ENCODE measurements at regions not wholly inside any gene's neighbourhood (a gene's known extent, or its start where the extent isn't known, plus 50 kb on each side); places are given as distances from the start of the nearest gene placed in this dataset.

DNA sequence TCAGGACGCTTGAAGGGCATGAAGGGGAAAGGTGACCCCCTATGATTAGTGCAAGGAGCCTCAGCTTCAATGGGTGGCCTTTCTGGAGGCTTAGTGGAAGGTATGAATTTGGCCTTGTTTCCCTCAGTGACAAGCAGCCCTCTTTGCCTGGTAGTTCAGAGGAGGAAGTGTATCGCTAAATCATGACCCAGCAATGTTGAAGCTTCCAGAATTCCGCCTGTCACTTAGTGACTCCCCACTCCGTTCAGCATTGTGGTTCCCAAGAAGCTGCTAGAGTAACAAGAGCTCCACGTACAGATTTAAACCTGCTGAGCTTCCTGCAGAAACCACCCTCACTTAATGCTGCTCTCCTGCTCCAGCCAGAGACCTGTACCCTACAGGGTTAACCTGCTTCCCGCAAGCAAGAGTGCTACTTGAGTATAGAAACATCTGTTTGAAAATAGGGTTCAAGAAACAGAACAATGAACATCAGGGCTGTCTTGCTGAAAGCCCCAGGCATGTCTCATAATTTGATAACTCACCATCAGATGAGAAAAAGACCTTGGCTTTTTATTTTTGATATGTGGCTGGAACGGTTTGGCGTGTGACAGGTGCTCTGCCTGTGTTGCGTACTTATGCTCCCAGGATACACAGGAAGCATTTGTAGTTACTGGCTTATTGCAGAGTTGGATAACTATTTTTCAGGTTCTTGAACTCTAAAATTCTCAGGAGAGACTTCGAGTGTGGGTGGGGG lies 105.2 kb downstream of the UCHL1 start:
- peaks cover 0 to 2% (median under 1%) of the 10 kb centered on the region in 4 donors for H3K4me1 Mint-ChIP-seq
- H3K27me3 Mint-ChIP-seq = peaks cover 35 to 84% (median 48%) of the 10 kb centered on the region in 5 donors
- H3K4me3 Mint-ChIP-seq = peak overlapping the region in 2 of 10 donors; percentile 23 to 48
- ATAC-seq = no peak
- peaks cover 0 to 16% (median 0%) of the 10 kb centered on the region in 9 donors for H3K9me3 Mint-ChIP-seq
- H3K27ac Mint-ChIP-seq = no peak overlapping the region
- no peaks in the 10 kb centered on the region for H3K36me3 Mint-ChIP-seq
- POLR2A ChIA-PET = no interaction called here
- DNase-seq = no peak

DNA sequence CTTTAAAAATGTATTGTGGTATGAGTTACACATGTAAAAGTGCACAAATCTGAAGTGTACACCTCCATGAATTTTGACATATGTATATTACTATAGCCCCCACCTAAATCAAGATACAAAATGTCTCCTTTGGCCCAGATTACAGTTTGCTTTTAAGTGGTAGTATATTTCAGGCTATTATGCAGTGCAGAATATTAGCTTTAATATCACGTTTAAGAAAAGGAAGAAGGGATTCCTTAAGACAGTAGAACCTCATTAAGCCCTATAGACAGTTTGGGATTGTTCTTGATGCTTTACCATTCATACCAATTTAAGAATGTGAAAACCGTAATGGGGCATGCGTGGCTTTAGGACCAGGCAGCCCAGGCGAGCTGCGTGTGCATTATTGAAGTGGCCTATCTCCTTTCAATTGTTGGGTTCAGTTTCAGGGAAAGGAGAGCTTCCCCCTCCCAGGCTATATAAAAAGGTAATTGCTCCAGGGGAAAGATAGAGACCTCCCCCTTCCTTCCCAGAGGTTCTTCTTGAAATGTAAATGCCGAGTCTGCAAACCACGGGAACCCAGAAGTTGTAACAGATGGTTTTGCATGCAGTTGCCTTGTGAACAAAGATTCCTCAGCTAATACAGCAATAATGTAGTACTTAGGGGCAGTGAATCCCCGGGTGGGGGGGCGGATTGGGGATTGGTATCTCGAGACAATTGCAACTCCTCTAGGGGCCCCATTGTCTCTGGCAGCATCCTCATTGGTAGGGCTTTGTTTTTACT lies 106.1 kb downstream of the UCHL1 start:
- H3K27me3 Mint-ChIP-seq = peaks cover 35 to 81% (median 48%) of the 10 kb centered on the region in 5 donors
- no peaks in the 10 kb centered on the region for H3K36me3 Mint-ChIP-seq
- H3K4me3 Mint-ChIP-seq = no peak overlapping the region
- DNase-seq = no peak
- no peak overlapping the region for H3K27ac Mint-ChIP-seq
- H3K9me3 Mint-ChIP-seq = peaks cover 0 to 16% (median 0%) of the 10 kb centered on the region in 9 donors
- peaks cover 0 to 2% (median under 1%) of the 10 kb centered on the region in 4 donors for H3K4me1 Mint-ChIP-seq
- ATAC-seq = no peak
- POLR2A ChIA-PET = no interaction called here

- no peak overlapping the region for H3K27ac Mint-ChIP-seq
- no peak for ATAC-seq
- peaks cover 29 to 74% (median 41%) of the 10 kb centered on the region in 5 donors for H3K27me3 Mint-ChIP-seq
- POLR2A ChIA-PET = no interaction called here
- H3K4me1 Mint-ChIP-seq = peaks cover 0 to 2% (median under 1%) of the 10 kb centered on the region in 4 donors
- H3K9me3 Mint-ChIP-seq = peaks cover 0 to 10% (median 0%) of the 10 kb centered on the region in 9 donors
- no peak for DNase-seq
- no peak overlapping the region for H3K4me3 Mint-ChIP-seq
- no peaks in the 10 kb centered on the region for H3K36me3 Mint-ChIP-seq
Observed at GRCh38 chr4:41363384-41363981, 106.8 kb downstream of the UCHL1 start.

GRCh38 chr4:41364876-41365275 lies 108.1 kb downstream of the UCHL1 start:
- H3K36me3 Mint-ChIP-seq = no peaks in the 10 kb centered on the region
- peaks cover 0 to under 1% (median 0%) of the 10 kb centered on the region in 4 donors for H3K4me1 Mint-ChIP-seq
- peaks cover 0 to 2% (median 0%) of the 10 kb centered on the region in 9 donors for H3K9me3 Mint-ChIP-seq
- H3K27ac Mint-ChIP-seq = no peak overlapping the region
- no peak overlapping the region for H3K4me3 Mint-ChIP-seq
- ATAC-seq = no peak
- H3K27me3 Mint-ChIP-seq = peaks cover 22 to 60% (median 33%) of the 10 kb centered on the region in 5 donors
- POLR2A ChIA-PET = no interaction called here
- no peak for DNase-seq

GRCh38 chr4:41365681-41366080 lies 109.0 kb downstream of the UCHL1 start:
- peaks cover 21 to 57% (median 32%) of the 10 kb centered on the region in 5 donors for H3K27me3 Mint-ChIP-seq
- peaks cover 0 to 2% (median 0%) of the 10 kb centered on the region in 9 donors for H3K9me3 Mint-ChIP-seq
- no peaks in the 10 kb centered on the region for H3K4me1 Mint-ChIP-seq
- POLR2A ChIA-PET = no interaction called here
- no peaks in the 10 kb centered on the region for H3K36me3 Mint-ChIP-seq
- ATAC-seq (no peak), DNase-seq (no peak)
- no peak overlapping the region for H3K27ac Mint-ChIP-seq
- H3K4me3 Mint-ChIP-seq = no peak overlapping the region

DNA sequence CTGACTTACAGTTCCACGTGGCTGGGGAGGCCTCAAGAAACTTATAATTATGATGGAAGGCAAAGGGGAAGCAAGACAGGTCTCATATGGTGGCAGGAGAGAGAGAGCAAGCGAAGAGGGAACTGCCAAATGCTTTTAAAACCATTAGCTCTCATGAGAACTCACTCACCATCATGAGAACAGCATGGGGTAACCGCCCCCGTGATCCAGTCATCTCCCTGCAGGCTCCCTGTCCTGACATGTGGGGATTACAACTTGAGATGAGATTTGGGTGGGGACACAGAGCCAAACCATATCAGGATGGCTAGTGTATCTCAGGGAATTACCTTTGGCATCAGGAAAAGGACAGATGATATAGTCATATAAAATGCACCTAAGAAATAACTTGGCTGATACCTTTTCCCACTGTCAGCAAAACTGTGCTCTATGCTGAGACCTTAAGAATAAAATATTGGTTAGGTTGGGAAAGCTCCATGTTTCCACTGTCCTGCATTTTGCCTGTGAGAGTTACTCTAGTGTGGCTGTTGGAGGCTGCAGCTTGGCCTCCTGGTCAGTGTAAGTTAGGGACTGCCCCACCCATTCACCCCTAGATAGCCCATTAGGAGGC lies 110.3 kb downstream of the UCHL1 start:
- ATAC-seq = no peak
- H3K27ac Mint-ChIP-seq = no peak overlapping the region
- peaks cover 0 to 2% (median 0%) of the 10 kb centered on the region in 9 donors for H3K9me3 Mint-ChIP-seq
- no peak overlapping the region for H3K4me3 Mint-ChIP-seq
- H3K36me3 Mint-ChIP-seq = no peaks in the 10 kb centered on the region
- peaks cover 10 to 47% (median 26%) of the 10 kb centered on the region in 5 donors for H3K27me3 Mint-ChIP-seq
- POLR2A ChIA-PET = no interaction called here
- H3K4me1 Mint-ChIP-seq = no peaks in the 10 kb centered on the region
- DNase-seq = no peak

DNA sequence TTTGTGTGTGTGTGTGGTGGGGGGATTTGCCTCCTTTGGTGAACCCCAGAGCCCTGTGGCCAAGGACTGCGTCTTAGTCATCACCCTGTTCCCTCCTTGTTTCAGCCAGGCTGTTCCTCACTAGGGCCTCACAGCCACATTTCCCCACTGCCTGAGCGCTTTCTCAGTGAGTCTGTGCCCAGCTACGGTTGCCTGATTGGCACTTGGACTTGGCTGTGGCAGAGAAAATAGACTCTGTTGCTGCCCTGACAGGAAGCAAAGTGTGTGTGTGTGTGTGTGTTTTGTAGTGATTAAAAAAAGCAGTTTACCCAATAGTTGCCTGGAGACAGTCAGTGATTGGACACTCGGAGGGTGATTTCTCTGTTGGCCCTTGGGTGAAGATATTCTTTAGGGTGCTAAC lies 113.0 kb downstream of the UCHL1 start:
- Mint-ChIP-seq H3K9me3 (peaks cover 0 to 9% (median 2%) of the 10 kb centered on the region in 9 donors), H3K4me1 (no peaks in the 10 kb centered on the region), H3K27me3 (peaks cover 5 to 43% (median 18%) of the 10 kb centered on the region in 5 donors), H3K36me3 (peaks cover 0 to 4% (median 0%) of the 10 kb centered on the region in 3 donors), H3K27ac (no peak overlapping the region), H3K4me3 (peak overlapping the region in 1 of 10 donors; percentile 31)
- no peak for ATAC-seq
- POLR2A ChIA-PET = no interaction called here
- no peak for DNase-seq

DNA sequence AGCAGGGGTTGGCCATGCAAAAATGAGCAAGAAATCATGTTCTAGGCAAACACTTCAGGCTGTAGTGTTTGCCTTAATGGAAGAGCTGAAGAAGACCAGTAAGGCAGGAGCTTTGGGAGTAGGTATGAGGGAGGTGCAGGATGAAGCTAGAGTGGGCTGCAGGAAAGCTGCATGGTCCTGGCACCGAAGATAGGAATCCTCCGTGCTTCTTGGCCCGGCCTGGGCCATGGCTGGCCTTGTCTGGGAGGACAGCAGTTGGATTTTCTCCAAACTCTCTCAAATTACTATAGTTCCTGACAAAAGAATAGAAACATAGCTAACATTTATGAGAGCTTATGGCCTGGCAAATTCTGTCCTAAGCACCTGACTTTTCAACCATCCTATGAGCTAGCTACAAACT lies 116.5 kb downstream of the UCHL1 start:
- no peak for ATAC-seq
- Mint-ChIP-seq H3K36me3 (peaks cover 0 to 4% (median 0%) of the 10 kb centered on the region in 3 donors), H3K27me3 (peaks cover 1 to 24% (median 7%) of the 10 kb centered on the region in 5 donors), H3K9me3 (peaks cover 0 to 17% (median 2%) of the 10 kb centered on the region in 9 donors), H3K27ac (no peak overlapping the region), H3K4me3 (no peak overlapping the region), H3K4me1 (no peaks in the 10 kb centered on the region)
- POLR2A ChIA-PET = no interaction called here
- DNase-seq = no peak

- POLR2A ChIA-PET = no interaction called here
- Mint-ChIP-seq H3K36me3 (peaks cover 0 to 9% (median 0%) of the 10 kb centered on the region in 3 donors), H3K27ac (no peak overlapping the region), H3K9me3 (peaks cover 4 to 27% (median 9%) of the 10 kb centered on the region in 9 donors), H3K4me3 (no peak overlapping the region), H3K4me1 (no peaks in the 10 kb centered on the region), H3K27me3 (peaks cover 0 to 22% (median 8%) of the 10 kb centered on the region in 5 donors)
- no peak for ATAC-seq
- no peak for DNase-seq
Observed at GRCh38 chr4:41374490-41374889, 117.8 kb downstream of the UCHL1 start.

- no peak overlapping the region for H3K27ac Mint-ChIP-seq
- H3K27me3 Mint-ChIP-seq = peaks cover 0 to 19% (median 8%) of the 10 kb centered on the region in 5 donors
- no peak overlapping the region for H3K4me3 Mint-ChIP-seq
- no peaks in the 10 kb centered on the region for H3K4me1 Mint-ChIP-seq
- peaks cover 0 to 9% (median 0%) of the 10 kb centered on the region in 3 donors for H3K36me3 Mint-ChIP-seq
- peaks cover 4 to 27% (median 10%) of the 10 kb centered on the region in 9 donors for H3K9me3 Mint-ChIP-seq
- DNase-seq (no peak), ATAC-seq (no peak)
- POLR2A ChIA-PET = no interaction called here
Observed at GRCh38 chr4:41375561-41375960, 118.8 kb downstream of the UCHL1 start.

DNA sequence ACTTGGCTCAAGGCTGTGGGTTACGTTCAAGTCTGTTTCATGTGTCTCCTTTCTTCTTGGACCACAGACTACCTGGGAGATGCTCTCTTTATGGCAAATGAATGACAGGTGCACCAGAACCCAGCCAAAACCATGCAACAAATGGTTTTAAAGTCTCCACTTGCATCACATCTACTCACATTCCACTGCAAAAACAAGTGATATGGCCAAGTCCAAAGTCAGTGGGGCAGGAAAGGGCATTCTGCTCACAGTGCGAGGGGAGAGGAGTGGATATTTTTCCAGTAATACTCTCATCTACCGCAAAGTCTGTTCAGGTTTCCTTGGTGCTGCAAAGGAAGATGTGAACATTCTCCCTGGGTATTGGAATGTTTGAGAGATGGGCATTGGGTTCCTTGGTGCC lies 120.5 kb downstream of the UCHL1 start:
- H3K9me3 Mint-ChIP-seq = peaks cover 4 to 27% (median 10%) of the 10 kb centered on the region in 9 donors
- no peaks in the 10 kb centered on the region for H3K4me1 Mint-ChIP-seq
- DNase-seq = no peak
- no peak for ATAC-seq
- H3K27me3 Mint-ChIP-seq = peaks cover 0 to 11% (median 8%) of the 10 kb centered on the region in 5 donors
- POLR2A ChIA-PET = no interaction called here
- H3K27ac Mint-ChIP-seq = no peak overlapping the region
- peaks cover 0 to 9% (median 0%) of the 10 kb centered on the region in 3 donors for H3K36me3 Mint-ChIP-seq
- no peak overlapping the region for H3K4me3 Mint-ChIP-seq

DNA sequence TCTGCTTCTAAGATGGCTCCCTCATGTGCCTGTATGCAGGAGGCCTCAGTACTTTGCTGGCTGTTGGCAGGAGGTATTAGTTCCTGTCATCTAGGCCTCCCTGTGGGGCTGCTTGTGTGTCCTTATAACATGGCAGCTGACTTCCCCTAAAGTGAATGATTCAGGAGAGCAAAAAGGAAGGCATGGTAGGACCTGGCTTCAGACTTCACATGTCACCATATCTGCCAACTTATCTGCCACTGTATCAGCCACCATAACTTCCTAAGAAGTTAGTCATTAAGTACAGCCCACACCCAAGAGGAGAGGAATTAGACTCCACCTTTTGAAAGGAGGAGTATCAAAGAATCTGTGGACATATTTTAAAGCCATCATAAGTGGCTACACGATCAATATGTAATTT lies 122.5 kb downstream of the UCHL1 start:
- DNase-seq (no peak), ATAC-seq (no peak)
- Mint-ChIP-seq H3K4me3 (no peak overlapping the region), H3K9me3 (peaks cover 4 to 28% (median 11%) of the 10 kb centered on the region in 9 donors), H3K4me1 (no peaks in the 10 kb centered on the region), H3K36me3 (peaks cover 0 to 5% (median 0%) of the 10 kb centered on the region in 3 donors), H3K27ac (no peak overlapping the region), H3K27me3 (peaks cover 0 to 15% (median 8%) of the 10 kb centered on the region in 5 donors)
- POLR2A ChIA-PET = no interaction called here
